IMR-90 (cell line): ENCODE measurements at regions not wholly inside any gene's neighbourhood (a gene's known extent, or its start where the extent isn't known, plus 50 kb on each side); places are given as distances from the start of the nearest gene placed in this dataset.

Source experiments
- ATAC-seq: fragments of 200-7000 bp; cut with Tn5 transposase; 2 replicates; pipeline ENCODE4 v1.9.1; 2020; ENCODE audit warnings: low read depth, mild to moderate bottlenecking, moderate library complexity
- BruUV-seq: library from RNA; stranded (reverse); fragments of 400-500 nt; replicated peaks from 2 replicates; lab custom pipeline; 2021; lab: Mats Ljungman, UMichigan
- CTCF ChIA-PET: fragments of 300-600 bp; formaldehyde crosslinking; extraction: SDS; loops from one replicate; lab custom pipeline; 2021; ENCODE audit warnings: antibody characterized with exemption; lab: Yijun Ruan, JAX
- POLR2A ChIA-PET: fragments of 300-600 bp; sonication (Branson Sonifier 250); formaldehyde crosslinking; loops from one replicate; lab custom pipeline; 2022; ENCODE audit warnings: antibody characterized with exemption; ENCODE audit not compliant: unreplicated experiment; lab: Charles Lee
- DNase-seq: peaks from one replicate; pipeline ENCODE4 v3.0.0; 2013
- H2AFZ ChIP-seq: replicated peaks from 2 replicates; pipeline ENCODE3; 2013; ENCODE audit warnings: low read length, mild to moderate bottlenecking; ENCODE audit not compliant: poor library complexity
- H2AK5ac ChIP-seq: 2 replicates; pipeline ENCODE4 v1.6.1; 2013; ENCODE audit warnings: low read depth, low read length, inconsistent platforms
- H2AK9ac ChIP-seq: replicated peaks from 2 replicates; pipeline ENCODE3; 2013; ENCODE audit warnings: mild to moderate bottlenecking, low read depth, low read length, moderate library complexity; ENCODE audit not compliant: poor library complexity
- H2BK120ac ChIP-seq: 2 replicates; pipeline ENCODE4 v1.6.1; 2013; ENCODE audit warnings: low read depth, low read length, inconsistent platforms
- H2BK15ac ChIP-seq: 3 replicates; pipeline ENCODE4 v1.6.1; 2013; ENCODE audit warnings: low read depth, low read length, inconsistent platforms
- H2BK20ac ChIP-seq: 2 replicates; pipeline ENCODE4 v1.6.1; 2013; ENCODE audit warnings: low read depth, mild to moderate bottlenecking, inconsistent platforms, low read length, moderate library complexity
- H2BK5ac ChIP-seq: 2 replicates; pipeline ENCODE4 v1.6.1; 2013; ENCODE audit warnings: mild to moderate bottlenecking, low read depth, low read length, inconsistent platforms; ENCODE audit not compliant: poor library complexity, severe bottlenecking
- H3K14ac ChIP-seq: replicated peaks from 2 replicates; pipeline ENCODE4 v1.6.1; 2013; ENCODE audit warnings: low read depth, low read length, inconsistent platforms
- H3K18ac ChIP-seq: 2 replicates; pipeline ENCODE4 v1.6.1; 2013; ENCODE audit warnings: low read depth, low read length, control low read depth
- H3K23ac ChIP-seq: 2 replicates; pipeline ENCODE4 v1.6.1; 2013; ENCODE audit warnings: low read depth, low read length, inconsistent platforms
- H3K27ac ChIP-seq: 2 replicates; pipeline ENCODE4 v1.5.1; 2013; ENCODE audit warnings: mild to moderate bottlenecking, control low read depth, low read length; ENCODE audit not compliant: insufficient read depth
- H3K27me3 ChIP-seq: 2 replicates; pipeline ENCODE4 v1.6.1; 2013; ENCODE audit warnings: low read length; ENCODE audit not compliant: control insufficient read depth, insufficient read depth
- H3K36me3 ChIP-seq: 2 replicates; pipeline ENCODE4 v1.6.1; 2013; ENCODE audit warnings: low read length, mixed read lengths; ENCODE audit not compliant: control insufficient read depth, insufficient read depth
- H3K4ac ChIP-seq: 2 replicates; pipeline ENCODE4 v1.6.1; 2013; ENCODE audit warnings: low read depth, low read length, inconsistent platforms
- H3K4me1 ChIP-seq: 2 replicates; pipeline ENCODE4 v1.6.1; 2013; ENCODE audit warnings: low read length, mixed read lengths; ENCODE audit not compliant: control insufficient read depth, insufficient read depth
- H3K4me2 ChIP-seq: 2 replicates; pipeline ENCODE4 v1.6.1; 2013; ENCODE audit warnings: low read depth, mild to moderate bottlenecking, control low read depth, low read length, moderate library complexity
- H3K4me3 ChIP-seq: 2 replicates; pipeline ENCODE4 v1.5.1; 2013; ENCODE audit warnings: low read depth, mild to moderate bottlenecking, control low read depth, low read length, moderate library complexity; ENCODE audit not compliant: insufficient read depth
- H3K56ac ChIP-seq: 2 replicates; pipeline ENCODE4 v1.6.1; 2013; ENCODE audit warnings: low read length, inconsistent platforms; ENCODE audit not compliant: insufficient read depth; ENCODE audit errors: extremely low read depth
- H3K79me1 ChIP-seq, 2 experiments: 2 replicates each; pipeline ENCODE4 v1.6.1; 2013; ENCODE audit warnings: low read length in 2 of 2, inconsistent platforms in 1 of 2, low read depth in 1 of 2
- H3K9ac ChIP-seq: 2 replicates; pipeline ENCODE4 v1.6.1; 2013; ENCODE audit warnings: low read depth, low read length, control low read depth
- H3K9me1 ChIP-seq: 2 replicates; pipeline ENCODE4 v1.6.1; 2013; ENCODE audit warnings: low read length, inconsistent platforms; ENCODE audit not compliant: insufficient read depth
- H3K9me3 ChIP-seq: 2 replicates; pipeline ENCODE4 v1.6.1; 2013; ENCODE audit warnings: low read length; ENCODE audit not compliant: control insufficient read depth, insufficient read depth
- H4K20me1 ChIP-seq: 2 replicates; pipeline ENCODE4 v1.6.1; 2013; ENCODE audit warnings: low read length, inconsistent platforms; ENCODE audit not compliant: insufficient read depth
- H4K5ac ChIP-seq: 2 replicates; pipeline ENCODE4 v1.6.1; 2013; ENCODE audit warnings: mild to moderate bottlenecking, low read depth, low read length, control low read depth
- H4K8ac ChIP-seq, 2 experiments: 2 replicates each; pipeline ENCODE4 v1.6.1; 2013; ENCODE audit warnings: low read depth in 2 of 2, low read length in 2 of 2, control low read depth in 1 of 2, inconsistent platforms in 1 of 2
- H4K91ac ChIP-seq: 2 replicates; pipeline ENCODE4 v1.6.1; 2013; ENCODE audit warnings: low read depth, low read length, inconsistent platforms; ENCODE audit not compliant: insufficient read depth
- BHLHE40 ChIP-seq: fragments of 150-350 bp; IDR thresholded peaks from 2 replicates; pipeline ENCODE4 v1.6.1; 2016; ENCODE audit warnings: mild to moderate bottlenecking, low read depth, low read length
- CEBPB ChIP-seq: IDR thresholded peaks from 2 replicates; pipeline ENCODE4 v1.6.1; 2012; ENCODE audit warnings: low read depth, low read length, improper control_type of control experiment
- CHD1 ChIP-seq: IDR thresholded peaks from 2 replicates; pipeline ENCODE4 v1.6.1; 2012; ENCODE audit warnings: low read depth, low read length, improper control_type of control experiment
- CTCF ChIP-seq: conservative IDR thresholded peaks from 2 replicates; pipeline ENCODE4 v1.5.1; 2012; ENCODE audit warnings: mild to moderate bottlenecking, low read depth, low read length, improper control_type of control experiment
- ELK1 ChIP-seq: fragments of 150-350 bp; IDR thresholded peaks from 2 replicates; pipeline ENCODE4 v1.6.1; 2016; ENCODE audit warnings: low read depth, mild to moderate bottlenecking, low read length, moderate library complexity, borderline replicate concordance
- FOS ChIP-seq: fragments of 150-350 bp; IDR thresholded peaks from 2 replicates; pipeline ENCODE4 v1.6.1; 2016; ENCODE audit warnings: low read depth, low read length
- MAFK ChIP-seq: IDR thresholded peaks from 2 replicates; pipeline ENCODE4 v1.6.1; 2012; ENCODE audit warnings: low read depth, low read length, improper control_type of control experiment
- MAZ ChIP-seq: IDR thresholded peaks from 2 replicates; pipeline ENCODE4 v1.6.1; 2012; ENCODE audit warnings: low read depth, mild to moderate bottlenecking, low read length, improper control_type of control experiment, moderate library complexity, borderline replicate concordance
- MXI1 ChIP-seq: IDR thresholded peaks from 2 replicates; pipeline ENCODE4 v1.6.1; 2012; ENCODE audit warnings: low read depth, mild to moderate bottlenecking, low read length, moderate library complexity, borderline replicate concordance
- NFE2L2 ChIP-seq: fragments of 150-350 bp; IDR thresholded peaks from 2 replicates; pipeline ENCODE4 v1.6.1; 2016; ENCODE audit warnings: low read depth, mild to moderate bottlenecking, low read length
- POLR2A ChIP-seq: IDR thresholded peaks from 2 replicates; pipeline ENCODE4 v1.6.1; 2012; ENCODE audit warnings: mild to moderate bottlenecking, low read depth, low read length
- RAD21 ChIP-seq: IDR thresholded peaks from 2 replicates; pipeline ENCODE4 v1.6.1; 2012; ENCODE audit warnings: low read length, improper control_type of control experiment
- RCOR1 ChIP-seq: IDR thresholded peaks from 2 replicates; pipeline ENCODE4 v1.6.1; 2012; ENCODE audit warnings: mild to moderate bottlenecking, low read length, improper control_type of control experiment; ENCODE audit not compliant: insufficient replicate concordance
- RFX5 ChIP-seq: IDR thresholded peaks from 2 replicates; pipeline ENCODE4 v1.8.0; 2012; ENCODE audit warnings: low read depth, mild to moderate bottlenecking, low read length, moderate library complexity
- SMC3 ChIP-seq: fragments of 150-350 bp; IDR thresholded peaks from 2 replicates; pipeline ENCODE4 v1.6.1; 2016; ENCODE audit warnings: low read depth, mild to moderate bottlenecking, antibody characterized with exemption, low read length, moderate library complexity
- USF2 ChIP-seq: fragments of 150-350 bp; IDR thresholded peaks from 2 replicates; pipeline ENCODE4 v1.6.1; 2017; ENCODE audit warnings: mild to moderate bottlenecking, antibody characterized with exemption, low read length, low read depth
- WGBS, 2 experiments: methylation state at CpG; one replicate each; pipeline versions ENCODE4 v1.1.5 to v1.1.7; 2013; ENCODE audit warnings: missing lambda C conversion rate in 2 of 2; ENCODE audit not compliant: insufficient read length in 1 of 2; ENCODE audit errors: extremely low coverage in 2 of 2; 5-methylcytosine and 5-hydroxymethylcytosine counted together
- dilution Hi-C: fragments of 300-500 bp; cut with HindIII; formaldehyde crosslinking; loops from one replicate; pipeline ENCODE4 v1.14.3; 2018; ENCODE audit warnings: low sequenced_read_pairs; ENCODE audit not compliant: unreplicated experiment
- in situ Hi-C: fragments of 300-500 bp; cut with MboI; formaldehyde crosslinking; loops from 3 replicates; pipeline ENCODE4 v1.14.3; 2019; ENCODE audit warnings: low sequenced_read_pairs, inconsistent platforms, mixed read lengths
- intact Hi-C: fragments of 100-400 bp; cut with micrococcal nuclease; formaldehyde crosslinking; loops from 2 replicates; pipeline ENCODE4 v1.10.0; 2022

GRCh38 chr6:4274382-4275082, 139.2 kb upstream of the ECI2 start:
- Histone ChIP-seq H2BK20ac (no peak overlapping the region), H2BK120ac (no peak overlapping the region), H2AFZ (no peak overlapping the region), H4K5ac (no peak overlapping the region), H3K79me1 (no peaks in the 10 kb centered on the region), H3K27me3 (peaks cover 4% of the 10 kb centered on the region; the same call in 1 of the 2 replicates), H2AK9ac (no peak overlapping the region), H3K56ac (no peak overlapping the region), H3K14ac (no peak overlapping the region), H4K8ac (no peak overlapping the region), H3K9me3 (no peaks in the 10 kb centered on the region), H3K4me1 (no peaks in the 10 kb centered on the region; the same call in 1 of the 2 replicates), H2BK15ac (no peak overlapping the region), H3K18ac (no peak overlapping the region), H3K4ac (no peak overlapping the region), H3K36me3 (no peaks in the 10 kb centered on the region), H4K91ac (no peak overlapping the region), H3K4me3 (no peak overlapping the region), H2AK5ac (no peak overlapping the region), H3K23ac (no peak overlapping the region), H3K4me2 (no peak overlapping the region), H4K20me1 (no peaks in the 10 kb centered on the region), H2BK5ac (no peak overlapping the region), H3K27ac (no peak overlapping the region), H3K9me1 (no peaks in the 10 kb centered on the region), H3K9ac (no peak overlapping the region)
- DNase-seq, result peak; percentile 35
- no CpG with 5 or more reads among the region's 2 CpGs for WGBS, 2 experiments
- BruUV-seq, result no TSS peak
- CTCF ChIA-PET, result interaction anchor here (0.6 kb wide), 1 partner anchor 120 kb away, joined by 3 read pairs; no protein-coding TSS in a partner anchor
- in situ Hi-C loops (no loop called here), intact Hi-C loops (no loop called here), dilution Hi-C loops (no loop called here)
- TF ChIP-seq RFX5 (no peak), MAFK (no peak), CEBPB (no peak), FOS (no peak), USF2 (no peak), POLR2A (no peak), CTCF (no peak), ELK1 (no peak), CHD1 (no peak), SMC3 (no peak), MAZ (no peak), RCOR1 (no peak), NFE2L2 (no peak), BHLHE40 (no peak), MXI1 (no peak), RAD21 (no peak)
- no peak for ATAC-seq
- POLR2A ChIA-PET, result no interaction called here
